Heart left ventricle (tissue), 13 donors: ENCODE measurements at regions not wholly inside any gene's neighbourhood (a gene's known extent, or its start where the extent isn't known, plus 50 kb on each side); places are given as distances from the start of the nearest gene placed in this dataset.
"Not testable (repeated sequence)": the region's sequence is repeated elsewhere in the genome, so short reads cannot be mapped to it uniquely, and the experiment has no call there.

ENCODE experiments used
- CTCF ChIP-seq, 12 donors: fragments of 200-600 bp; sonication (generic) in 4 of 12; IDR thresholded peaks; one replicate each; pipeline versions ENCODE4 v1.5.0 to v1.8.0; 2018 to 2022; ENCODE audit warnings: antibody characterized with exemption in 12 of 12, mild to moderate bottlenecking in 5 of 12
- POLR2A ChIP-seq, 2 donors: fragments of 450-650 bp; IDR thresholded peaks; one replicate each; pipeline ENCODE4 v1.6.1; 2017; ENCODE audit warnings: antibody characterized with exemption in 2 of 2, mild to moderate bottlenecking in 2 of 2, moderate library complexity in 2 of 2
- donor health status: ischemic (EF 13 %, LVEDD 7.1; RV severe dilation, severe dysfunction).
- donor health status: DM: no; HTN: yes; CAD: no.
- donor health status: DM: no; HTN: no; CAD: no.
- donor health status: ischemic (EF 25% LVEDD 6.9; RV normal size, moderate dysfunction).
- donor health status: ischemic (EF 25% LVEDD 5.7; RV mildly dilated, moderate dysfunction).
- donor health status: ischemic (EF 35%, LVEDD 5.7; RV mildly dilated, moderate dysfunction).
- donor health status: nonischemic (EF 11% LVEDD 7.7; RV severe dilation, severe dysfunction).
- donor health status: DM: yes; HTN: yes; CAD: no.
- donor health status: PGD.
- donor health status: ischemic (EF 29% LVEDD 5.4; RV normal size, mild dysfunction).
- donor health status: nonischemic (EF 23%, LVEDD 6.1; RV moderate dilation, normal function).

DNA sequence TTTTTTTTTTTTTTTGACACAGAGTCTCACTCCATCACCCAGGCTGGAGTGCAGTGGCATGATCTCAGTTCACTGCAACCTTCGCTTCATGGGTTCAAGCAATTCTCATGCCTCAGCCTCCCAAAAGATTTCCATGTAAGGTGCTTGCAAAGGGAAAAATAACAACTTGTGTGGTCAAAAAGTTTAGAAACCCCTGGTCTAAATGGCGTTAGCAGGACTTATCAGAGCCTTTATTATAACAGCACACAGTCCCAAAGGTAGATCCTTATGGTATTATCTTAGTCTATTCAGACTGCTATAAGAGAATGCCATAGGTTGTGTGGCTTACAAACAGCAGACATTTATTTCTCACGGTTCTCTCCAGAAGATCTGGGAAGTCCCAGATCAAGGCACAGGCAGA, 135.0 kb downstream of the NPIPA8 start:
- not testable (repeated sequence) for TF ChIP-seq CTCF, POLR2A (IDR thresholded peaks at IDR 0.05)
